NCI-H446 treated with DMSO at 0.1 percent for 48 hours (cell line): ENCODE measurements at regions not wholly inside any gene's neighbourhood (a gene's known extent, or its start where the extent isn't known, plus 50 kb on each side); places are given as distances from the start of the nearest gene placed in this dataset.

Source experiments
- DNase-seq: peaks from one replicate; lab custom pipeline; 2025; lab: John Stamatoyannopoulos, UW

DNA sequence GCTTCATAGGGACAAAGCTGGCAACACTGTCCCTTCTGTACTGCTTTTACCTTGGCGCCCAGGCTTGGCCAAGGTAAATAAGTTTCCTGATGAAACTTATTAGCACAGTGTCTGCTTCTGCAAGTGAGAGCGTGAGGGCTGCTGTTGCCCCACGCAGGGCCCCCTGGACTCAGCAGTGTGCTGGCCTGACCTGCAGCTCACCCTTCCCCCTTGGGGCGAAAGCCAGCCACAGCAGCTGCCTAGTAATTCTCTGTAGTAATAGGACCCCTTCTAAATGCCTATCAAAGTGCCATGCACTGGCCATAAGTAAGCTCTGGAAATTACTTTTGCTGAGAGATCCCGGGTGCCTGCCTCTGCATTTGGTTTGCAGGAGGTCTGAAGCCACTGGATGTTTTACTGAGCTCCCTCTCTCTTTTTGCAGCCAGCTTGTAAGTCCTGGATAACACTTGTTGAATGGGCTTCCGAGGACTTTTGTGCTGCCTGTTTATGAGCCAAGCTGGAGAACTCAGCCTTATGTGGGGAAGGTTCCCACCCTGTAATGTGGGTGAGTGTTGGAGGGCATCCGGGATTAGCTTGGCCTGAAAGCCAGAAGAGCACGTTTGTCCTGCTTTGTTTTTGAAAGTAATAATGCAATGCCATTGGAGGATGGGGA is 293.9 kb downstream of the C7orf25 start:
- DNase-seq = no peak

DNA sequence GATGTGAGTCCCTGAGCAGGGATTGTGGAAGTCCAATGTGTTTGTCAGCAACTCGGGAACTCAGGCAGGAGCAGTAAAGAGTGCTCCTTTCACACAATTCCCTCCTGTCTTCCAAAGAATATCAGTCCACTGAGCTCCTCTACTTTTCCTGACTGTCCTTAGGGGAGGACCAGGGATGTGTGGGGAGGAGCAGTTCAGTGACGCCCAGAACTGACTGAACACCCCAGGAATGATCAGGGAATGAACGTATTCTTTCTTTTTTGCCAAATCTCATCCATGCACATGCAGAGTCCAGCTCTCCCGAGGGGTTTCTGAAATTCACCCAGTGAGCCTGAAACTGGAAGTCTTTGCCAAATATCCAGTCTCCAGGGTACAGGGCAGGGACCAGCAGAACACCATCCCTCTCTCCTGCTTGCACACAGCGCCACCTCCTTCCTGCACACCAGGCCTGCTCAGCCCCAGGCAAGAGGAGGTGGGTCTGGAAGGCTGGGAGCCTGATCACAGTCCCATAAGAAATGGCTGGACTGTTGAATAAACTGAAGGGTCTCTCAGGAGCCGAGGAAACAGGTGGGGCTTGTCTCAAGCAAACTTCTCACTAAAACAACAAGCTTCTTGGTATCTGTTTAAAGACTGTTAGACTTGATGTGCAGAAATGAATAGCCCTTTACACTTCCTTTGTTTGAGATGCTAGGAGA is 294.7 kb downstream of the C7orf25 start:
- no peak for DNase-seq

DNA sequence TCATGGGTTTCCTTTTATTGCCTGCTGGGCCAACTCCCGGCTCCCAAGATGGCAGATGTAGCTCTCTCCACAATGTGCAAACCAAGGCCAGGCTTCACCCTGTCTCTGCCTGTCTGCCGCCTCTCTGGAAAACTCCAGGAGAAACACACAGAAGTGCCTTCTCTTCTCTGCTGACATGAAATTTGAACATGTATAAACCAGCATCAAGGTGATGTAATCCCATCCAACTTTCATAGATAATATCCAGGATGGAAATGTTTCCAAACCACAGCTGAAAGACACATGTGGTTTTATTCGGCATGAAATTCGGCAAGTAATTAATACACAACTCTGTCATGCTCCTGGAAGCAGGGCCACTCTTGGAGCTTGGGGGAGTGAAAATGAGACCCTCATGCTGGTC is 297.2 kb downstream of the C7orf25 start:
- no peak for DNase-seq

DNA sequence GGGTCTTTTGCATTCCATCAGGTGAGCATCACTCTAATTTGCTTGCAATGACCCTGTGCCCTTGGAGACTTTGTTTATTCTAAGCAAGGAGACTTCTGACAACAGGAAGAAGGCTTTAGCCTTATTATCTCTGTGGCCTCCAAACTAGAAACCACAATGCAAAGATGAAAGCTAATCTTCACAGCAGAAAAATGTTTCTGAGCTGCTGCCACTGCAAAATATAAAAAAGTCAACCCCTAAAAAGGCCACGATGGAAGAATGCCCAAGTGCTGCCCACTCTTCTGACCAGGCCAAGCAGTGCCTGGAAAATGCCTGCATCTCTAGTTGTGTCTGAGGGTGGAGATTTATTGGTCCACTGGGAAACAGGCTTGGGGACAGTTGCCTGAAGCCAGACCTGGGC is 299.9 kb downstream of the C7orf25 start:
- no peak for DNase-seq

DNA sequence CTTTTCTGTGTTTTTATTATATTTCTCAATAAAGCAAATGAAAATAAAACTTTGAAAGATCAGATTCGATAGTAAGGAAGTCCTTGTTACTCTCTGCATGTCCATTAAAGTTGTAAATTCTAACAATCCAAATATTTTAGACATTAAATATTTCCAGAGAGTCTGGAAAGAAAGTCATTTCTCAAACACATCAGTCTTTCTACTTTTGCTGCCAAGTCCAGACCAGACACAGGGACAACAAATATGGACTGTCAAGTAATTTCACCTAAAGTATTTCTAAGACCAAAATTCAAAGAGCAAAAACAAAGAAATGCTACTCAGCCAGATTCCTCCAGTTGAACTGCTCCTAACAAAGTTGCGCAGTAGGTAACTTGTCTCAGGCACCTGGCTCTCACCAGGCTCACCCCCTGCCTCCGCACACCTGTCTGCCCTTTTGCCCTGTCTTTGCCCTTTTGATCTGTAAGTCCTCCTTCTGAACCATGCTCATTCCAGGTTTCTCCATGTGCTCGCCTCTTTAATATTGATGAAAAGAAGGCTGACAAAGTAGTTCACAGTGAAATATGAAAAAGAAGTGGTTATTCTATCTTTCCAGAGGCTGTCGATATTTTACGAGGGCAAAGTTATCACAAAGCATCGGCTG is 300.5 kb downstream of the C7orf25 start:
- DNase-seq = no peak

DNA sequence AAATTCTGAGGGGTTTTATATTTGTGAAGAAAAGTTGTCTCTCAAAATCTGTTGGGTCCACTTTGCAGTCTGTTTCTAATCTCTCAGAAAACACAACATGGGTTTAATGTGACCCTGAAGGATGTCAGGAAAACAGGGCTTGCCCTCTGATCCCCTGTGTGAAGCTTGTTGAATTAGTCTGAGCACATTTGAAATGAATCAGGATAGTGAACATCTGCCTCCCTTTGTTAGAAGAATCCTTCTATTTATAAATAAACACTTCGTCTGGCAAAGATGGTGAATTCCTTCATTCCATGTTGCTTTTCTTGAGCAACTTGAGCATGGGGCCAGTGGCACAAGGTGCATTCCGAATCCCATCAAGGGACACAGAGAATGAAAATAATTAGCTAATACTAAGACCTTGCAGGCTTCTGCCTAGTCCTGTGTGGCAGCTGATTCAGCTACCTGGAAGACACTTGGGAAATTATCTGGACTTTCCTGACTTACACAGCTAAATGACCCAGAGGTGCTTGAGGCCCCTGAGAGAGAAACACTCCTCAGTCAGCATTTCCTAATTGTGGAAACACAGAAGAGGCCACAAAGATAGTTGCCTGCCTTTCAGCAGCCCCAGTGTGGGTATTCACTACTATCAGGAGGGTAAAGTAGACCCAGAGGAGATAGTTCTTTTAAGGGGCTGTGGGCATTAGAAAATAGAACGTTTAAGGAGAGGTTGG is 305.5 kb downstream of the C7orf25 start:
- DNase-seq = no peak

DNA sequence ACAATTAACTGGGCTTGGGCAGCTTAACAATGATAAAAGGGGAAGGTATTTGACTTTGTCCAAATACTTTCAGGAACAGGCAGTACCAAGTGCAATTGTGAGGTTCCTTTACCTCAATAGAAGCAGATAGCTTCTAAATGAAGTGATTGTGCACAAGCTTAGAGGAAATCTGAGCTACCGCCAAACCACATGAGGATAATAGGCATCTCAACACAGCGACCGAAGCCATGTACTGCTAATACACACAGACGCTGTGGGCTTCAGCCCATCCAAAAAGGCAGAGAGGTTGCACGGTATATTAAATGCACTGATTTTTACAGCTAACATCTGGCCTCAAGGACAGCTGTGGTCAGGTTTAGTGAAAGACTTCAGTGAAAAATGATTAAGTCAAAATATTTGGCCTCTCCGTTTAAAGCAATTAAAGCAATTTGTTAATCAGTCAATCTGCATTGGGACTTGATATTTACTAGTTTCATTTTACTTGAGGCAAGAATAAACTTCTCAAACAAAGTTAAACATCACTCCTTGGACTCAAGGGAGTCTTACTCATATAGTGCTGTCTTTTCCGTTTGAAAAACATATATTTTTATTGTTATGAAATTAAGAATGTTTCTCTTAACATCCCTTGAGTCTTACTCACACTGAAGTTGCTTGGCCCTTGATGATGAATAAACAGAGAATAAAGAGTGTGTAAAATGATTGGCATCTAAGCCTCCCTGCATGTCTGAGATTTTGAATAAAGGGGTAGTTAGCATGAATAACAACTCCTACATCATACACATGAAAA is 306.3 kb downstream of the C7orf25 start:
- no peak for DNase-seq

DNA sequence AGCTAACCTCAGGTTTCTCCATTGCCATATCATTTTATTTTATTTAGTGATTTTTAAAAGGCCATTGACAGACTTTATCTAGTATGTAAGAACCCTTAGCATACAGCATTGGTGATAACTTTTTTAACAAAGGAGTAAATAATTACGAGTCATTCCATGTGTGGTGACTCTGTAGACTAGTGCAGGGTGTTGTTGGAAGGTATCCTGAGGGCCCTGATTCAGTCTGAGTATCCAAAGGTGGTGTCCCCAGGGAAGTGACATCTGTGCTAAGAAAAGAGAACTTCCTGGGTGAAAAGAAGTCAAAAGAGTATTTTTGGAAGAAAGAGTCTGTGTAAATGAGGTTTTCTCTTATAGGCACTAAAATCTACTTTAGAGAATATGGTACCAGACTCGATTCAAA is 308.4 kb downstream of the C7orf25 start:
- no peak for DNase-seq

DNA sequence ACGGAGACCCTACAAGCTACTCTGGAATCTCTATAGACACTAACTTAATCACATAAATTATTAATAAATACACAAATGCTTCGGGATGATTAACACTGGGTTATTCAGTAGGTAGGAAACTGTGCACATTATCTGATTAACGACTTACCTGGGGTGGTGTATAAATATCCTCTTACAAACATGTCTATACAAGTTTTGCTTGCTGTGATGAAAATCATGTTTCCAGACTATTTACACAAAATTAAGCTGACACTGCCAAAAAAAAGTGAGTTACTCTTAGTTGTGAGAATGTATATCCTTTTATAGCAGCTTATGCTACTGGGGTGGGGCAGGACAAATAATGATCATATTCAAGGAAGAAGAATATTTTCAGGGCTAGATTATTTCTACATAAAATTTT is 314.6 kb downstream of the C7orf25 start:
- DNase-seq = no peak

DNA sequence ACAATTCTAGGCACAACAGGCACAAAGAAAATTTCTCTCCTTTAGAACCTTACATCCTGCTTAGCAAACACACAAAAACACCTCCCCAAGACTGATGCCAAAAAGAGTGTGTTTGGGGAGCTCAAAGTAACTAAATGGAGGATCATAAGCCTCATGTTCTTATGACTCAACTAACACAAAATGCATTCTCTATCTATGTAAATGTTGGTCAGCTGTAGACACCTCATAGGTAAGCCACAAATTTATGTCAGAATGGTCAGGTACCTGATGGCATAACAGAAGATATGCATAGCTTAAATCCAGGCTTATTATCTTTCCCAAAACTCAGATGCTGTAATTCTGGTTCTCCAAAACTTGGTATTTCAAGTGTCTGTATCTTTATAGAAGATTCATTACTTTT is 315.1 kb downstream of the C7orf25 start:
- DNase-seq = no peak

DNA sequence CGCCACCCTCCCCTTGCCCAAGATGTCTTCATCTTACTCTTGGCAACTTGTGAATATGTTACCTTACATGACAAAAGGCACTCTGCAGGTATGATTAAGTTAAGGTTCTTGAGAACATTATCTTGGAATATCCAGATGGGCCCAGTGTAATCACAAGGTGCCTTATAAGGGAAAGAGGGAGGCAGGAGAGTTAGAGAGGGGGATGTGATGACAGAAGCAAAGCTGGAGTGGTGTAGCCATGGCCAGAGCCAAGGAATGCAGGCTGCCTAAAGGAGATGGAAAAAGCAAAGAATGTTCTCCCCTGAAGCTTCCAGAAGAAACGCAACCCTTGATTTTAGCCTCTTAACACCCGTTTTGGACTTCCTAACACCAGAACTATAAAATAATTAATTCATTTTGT is 318.0 kb downstream of the C7orf25 start:
- no peak for DNase-seq

DNA sequence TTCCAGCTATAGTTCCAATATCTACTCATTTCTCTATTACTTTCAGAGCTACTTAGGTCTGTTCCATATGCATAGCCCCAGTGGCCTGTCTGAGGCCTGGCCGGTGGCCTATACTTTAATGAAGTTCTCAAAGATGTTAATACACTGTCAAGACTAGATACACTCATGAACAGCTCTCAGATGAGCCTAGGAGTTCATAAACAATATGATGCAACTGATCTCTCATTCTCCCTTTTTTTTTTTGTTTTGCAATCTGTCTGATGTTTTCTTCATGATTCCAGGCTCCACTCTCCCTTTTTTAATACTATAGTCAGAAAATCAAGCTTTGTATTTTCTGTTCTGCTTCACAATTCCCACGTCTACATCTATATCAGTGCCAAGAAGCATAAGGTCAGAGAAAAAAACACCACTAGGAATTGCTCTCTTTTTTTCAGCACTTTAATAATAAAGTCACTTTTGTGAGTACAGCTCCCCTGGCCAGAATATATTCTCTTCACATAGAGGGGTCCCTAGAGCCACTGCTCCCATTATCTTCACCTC is 321.0 kb downstream of the C7orf25 start:
- DNase-seq = no peak

DNA sequence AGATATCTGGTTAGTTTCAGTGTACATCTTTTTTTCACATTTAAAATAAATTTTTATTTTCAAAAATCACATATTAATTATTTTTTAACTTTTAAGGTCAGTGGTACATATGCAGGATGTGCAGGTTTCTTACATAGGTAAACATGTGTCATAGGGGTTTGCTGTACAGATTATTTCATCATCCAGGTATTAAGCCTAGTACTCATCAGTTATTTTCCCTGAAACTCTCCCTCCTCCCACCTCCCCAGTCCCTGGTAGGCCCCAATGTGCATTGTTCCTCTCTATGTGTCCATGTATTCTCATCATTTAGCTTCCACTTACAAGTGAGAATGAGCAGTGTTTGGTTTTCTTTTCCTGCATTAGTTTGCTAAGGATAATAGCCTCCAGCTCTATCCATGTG is 323.0 kb downstream of the C7orf25 start:
- DNase-seq = no peak

DNA sequence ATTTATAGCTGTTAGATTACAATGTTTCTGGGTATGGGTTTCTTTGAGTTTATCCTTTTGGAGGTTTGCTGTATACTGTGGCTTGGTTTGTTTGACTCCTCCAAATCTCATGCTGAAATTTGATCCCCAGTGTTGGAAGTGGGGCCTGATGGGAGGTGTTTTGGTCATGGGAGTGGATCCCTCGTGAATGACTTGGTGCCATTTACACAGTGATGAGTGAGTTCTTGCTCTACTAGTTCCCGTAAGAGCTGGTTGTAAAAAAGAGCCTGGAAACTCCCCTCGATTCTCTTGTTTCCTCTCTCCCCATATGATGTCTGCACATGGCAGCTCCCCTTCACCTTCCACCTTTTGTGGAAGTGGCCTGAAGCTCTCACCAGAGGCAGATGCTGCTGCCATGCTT is 324.1 kb downstream of the C7orf25 start:
- DNase-seq = no peak

DNA sequence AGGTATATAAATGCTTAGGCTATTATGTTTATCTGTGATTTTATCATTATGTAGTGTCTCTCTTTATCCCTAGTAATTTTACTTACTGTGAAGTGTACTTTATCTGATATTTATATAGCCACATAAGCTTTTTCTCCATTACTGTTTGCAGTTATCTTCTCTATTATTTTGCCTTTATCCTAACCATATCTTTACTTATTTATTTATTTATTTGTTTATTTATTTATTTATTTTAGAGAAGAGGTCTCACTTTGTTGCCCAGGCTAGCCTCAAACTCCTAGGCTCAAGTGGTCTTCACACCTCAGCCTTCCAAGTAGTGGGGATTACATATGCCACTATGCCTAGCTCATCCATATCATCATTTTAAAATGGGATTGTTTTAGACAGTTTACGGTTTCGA is 331.8 kb downstream of the C7orf25 start:
- no peak for DNase-seq

DNA sequence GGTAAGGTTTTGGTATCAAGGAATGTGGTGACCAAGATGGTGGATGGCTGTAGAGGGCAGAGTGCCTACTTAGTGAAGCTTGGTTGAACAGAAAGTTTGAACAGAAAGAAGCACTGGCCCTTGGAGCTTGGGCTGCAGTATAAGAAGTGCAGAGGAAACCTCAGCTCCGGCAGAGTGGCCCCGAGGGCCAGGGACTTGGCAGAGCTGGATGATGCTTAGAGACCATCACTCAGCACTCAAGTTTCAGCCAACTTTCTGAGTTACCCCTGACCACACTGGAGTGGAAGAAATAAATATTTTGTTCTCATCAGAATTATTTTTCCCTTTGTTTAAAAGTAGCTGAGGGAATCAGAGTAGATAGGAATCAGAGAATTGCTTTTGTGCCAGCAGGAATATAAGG is 336.7 kb downstream of the C7orf25 start:
- no peak for DNase-seq

DNA sequence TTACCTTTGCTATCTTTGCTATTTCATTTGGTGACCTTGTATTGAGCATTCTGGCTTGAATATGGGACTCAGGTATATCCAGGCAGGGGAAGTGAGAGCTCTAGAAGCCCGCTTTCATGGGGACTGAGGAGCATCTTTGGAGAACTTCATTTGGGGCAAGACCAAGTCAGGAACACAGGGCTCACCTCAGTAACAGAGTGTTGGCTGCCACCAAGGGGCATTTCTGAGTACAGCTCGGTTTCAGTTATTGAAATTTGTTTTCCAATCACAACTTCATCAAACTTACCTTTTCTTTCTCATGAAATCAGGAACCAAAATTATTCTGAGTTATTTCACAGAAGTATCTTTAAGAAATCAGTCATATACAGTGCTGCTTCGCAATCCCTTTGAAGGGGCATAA is 337.2 kb downstream of the C7orf25 start:
- DNase-seq = no peak

DNA sequence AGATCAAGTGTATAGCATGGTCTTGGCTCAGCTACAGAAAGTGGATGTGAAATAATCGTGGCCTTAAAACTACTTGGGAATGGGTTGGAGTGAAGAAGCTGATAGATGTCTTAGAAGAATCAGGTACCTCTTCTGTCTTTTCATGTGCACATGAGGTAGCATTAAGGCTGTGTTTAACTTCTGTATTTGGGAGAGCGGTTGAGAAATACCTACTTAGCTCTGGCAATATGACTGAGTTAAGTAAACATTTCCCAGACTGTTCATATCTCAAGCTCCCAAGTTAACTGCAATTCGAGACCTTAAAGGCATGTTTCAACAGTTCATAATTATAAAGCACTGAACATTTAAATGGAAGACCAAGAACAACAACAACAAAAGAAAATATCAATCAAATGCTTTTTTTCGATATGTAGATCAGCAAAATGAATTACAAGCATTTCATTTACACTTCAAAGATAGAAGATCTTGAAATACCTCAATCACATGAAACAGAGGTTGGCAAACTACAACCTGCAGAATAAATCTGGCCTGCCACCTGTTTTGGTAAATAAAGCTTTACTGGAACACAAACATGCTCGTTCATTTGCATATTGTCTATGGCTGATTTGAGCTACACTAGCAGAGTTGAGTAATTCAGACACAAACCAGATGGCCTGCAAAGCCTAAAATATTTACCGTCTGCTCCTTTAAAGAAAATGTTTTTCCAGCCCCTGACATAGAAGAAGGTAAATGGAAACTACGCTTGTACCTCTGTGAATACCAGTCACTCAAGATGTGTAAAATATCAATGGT is 337.1 kb upstream of the GLI3 start:
- no peak for DNase-seq

DNA sequence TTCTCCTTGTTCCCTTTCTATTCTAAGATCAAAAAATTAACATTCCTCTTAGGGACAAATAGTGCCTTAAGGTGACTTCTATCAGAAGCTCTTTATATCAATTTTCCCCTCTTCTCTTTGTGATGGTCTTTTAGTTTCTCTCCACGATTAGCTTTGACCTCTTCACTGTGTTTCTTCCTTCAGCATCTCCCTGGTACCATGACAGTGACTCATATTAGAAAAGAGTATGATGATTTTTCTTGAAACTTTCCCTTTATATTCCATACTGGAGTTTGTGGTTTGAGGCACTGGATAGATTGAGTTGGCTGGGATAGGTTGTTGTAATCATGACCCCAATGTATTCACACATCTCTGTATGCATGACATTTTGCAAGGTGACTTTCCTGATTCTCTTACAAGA is 335.6 kb upstream of the GLI3 start:
- no peak for DNase-seq

DNA sequence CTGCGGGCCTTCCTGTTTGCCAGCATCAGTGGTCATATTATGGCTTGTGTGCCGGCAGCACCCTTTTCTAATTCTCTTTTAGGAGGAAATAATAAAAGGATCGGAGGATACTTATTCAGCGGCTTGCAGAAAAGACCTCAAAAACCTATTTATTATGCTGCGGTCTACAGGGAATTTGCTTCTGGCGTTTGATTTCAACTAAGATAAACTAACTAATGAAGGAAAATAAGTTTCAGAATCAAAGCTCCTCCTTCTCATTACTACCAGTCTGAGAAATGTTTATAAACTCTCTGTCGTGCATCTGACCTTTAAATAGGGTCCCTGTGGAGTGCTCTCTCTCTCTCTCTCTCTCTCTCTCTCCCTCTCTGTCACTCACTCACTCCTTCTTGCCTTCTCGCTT is 335.0 kb upstream of the GLI3 start:
- no peak for DNase-seq

DNA sequence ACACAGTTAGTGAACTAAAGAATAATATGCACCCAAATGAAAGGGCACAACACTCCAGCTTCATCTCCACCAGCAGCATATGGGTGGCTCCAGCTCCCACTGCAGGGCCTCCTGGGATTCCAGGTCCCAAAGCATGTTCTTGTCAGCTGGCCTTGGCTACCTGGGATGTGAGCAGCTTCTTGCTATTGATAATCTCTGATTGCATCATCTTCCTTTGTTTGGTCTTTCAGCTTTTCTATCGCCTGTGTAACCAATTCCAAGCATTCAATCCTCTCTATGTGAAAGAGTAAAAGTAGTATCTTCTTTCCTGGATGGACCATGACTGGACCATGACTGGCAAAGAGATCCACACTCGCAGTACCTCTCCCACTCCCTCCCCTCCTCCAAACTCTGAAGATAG is 333.9 kb upstream of the GLI3 start:
- DNase-seq = no peak
